Esophagus mucosa (tissue), 1 donor: ENCODE measurements at regions not wholly inside any gene's neighbourhood (a gene's known extent, or its start where the extent isn't known, plus 50 kb on each side); places are given as distances from the start of the nearest gene placed in this dataset.
A peak's percentile ranks its signal among the peaks of the same experiment; 100 is the strongest.

Source experiments
- ATAC-seq: fragments of 200-7000 bp; cut with Tn5 transposase; one replicate; pipeline ENCODE4 v1.9.1; 2020
- donor health status: DM: yes; HTN: yes; CAD: no.

- no peak for ATAC-seq
Measured at GRCh38 chr3:151992326-151993041, 119.0 kb downstream of the SUCNR1 start.

- no peak for ATAC-seq
Measured at GRCh38 chr3:151995091-151995490, 121.6 kb downstream of the SUCNR1 start.

- ATAC-seq = no peak
Measured at GRCh38 chr3:151998744-151999143, 125.3 kb downstream of the SUCNR1 start.

GRCh38 chr3:151999936-152000335, 126.5 kb downstream of the SUCNR1 start:
- ATAC-seq = no peak

GRCh38 chr3:152011812-152012735, 138.6 kb downstream of the SUCNR1 start:
- ATAC-seq = no peak

- no peak for ATAC-seq
Measured at GRCh38 chr3:152019508-152019907, 146.1 kb downstream of the SUCNR1 start.

- peak; percentile 96 for ATAC-seq
Measured at GRCh38 chr3:152021951-152022461, 148.6 kb downstream of the SUCNR1 start.

- no peak for ATAC-seq
Measured at GRCh38 chr3:152026033-152026556, 152.7 kb downstream of the SUCNR1 start.

- ATAC-seq = no peak
Measured at GRCh38 chr3:152030320-152030719, 156.9 kb downstream of the SUCNR1 start.

GRCh38 chr3:152031321-152031720, 157.9 kb downstream of the SUCNR1 start:
- no peak for ATAC-seq

- no peak for ATAC-seq
Measured at GRCh38 chr3:152037297-152037696, 163.9 kb downstream of the SUCNR1 start.

- ATAC-seq = no peak
Measured at GRCh38 chr3:152037953-152038352, 164.5 kb downstream of the SUCNR1 start.

- no peak for ATAC-seq
Measured at GRCh38 chr3:152038490-152038889, 165.0 kb downstream of the SUCNR1 start.

- no peak for ATAC-seq
Measured at GRCh38 chr3:152039887-152040286, 166.4 kb downstream of the SUCNR1 start.

GRCh38 chr3:152040319-152040718, 166.9 kb downstream of the SUCNR1 start:
- no peak for ATAC-seq

GRCh38 chr3:152043620-152044019, 170.2 kb downstream of the SUCNR1 start:
- ATAC-seq = no peak

- no peak for ATAC-seq
Measured at GRCh38 chr3:152046280-152046679, 172.8 kb downstream of the SUCNR1 start.

GRCh38 chr3:152047465-152047864, 174.0 kb downstream of the SUCNR1 start:
- ATAC-seq = peak; percentile 29

GRCh38 chr3:152048831-152049230, 175.4 kb downstream of the SUCNR1 start:
- no peak for ATAC-seq

- no peak for ATAC-seq
Measured at GRCh38 chr3:152050903-152051302, 177.5 kb downstream of the SUCNR1 start.

- ATAC-seq = no peak
Measured at GRCh38 chr3:152051501-152052404, 178.3 kb downstream of the SUCNR1 start.

- ATAC-seq = no peak
Measured at GRCh38 chr3:152053866-152054265, 180.4 kb downstream of the SUCNR1 start.
